ENCODE measurements at regions not wholly inside any gene's neighbourhood (a gene's known extent, or its start where the extent isn't known, plus 50 kb on each side); places are given as distances from the start of the nearest gene placed in this dataset.

- TF ChIP-seq, protein P1, sequence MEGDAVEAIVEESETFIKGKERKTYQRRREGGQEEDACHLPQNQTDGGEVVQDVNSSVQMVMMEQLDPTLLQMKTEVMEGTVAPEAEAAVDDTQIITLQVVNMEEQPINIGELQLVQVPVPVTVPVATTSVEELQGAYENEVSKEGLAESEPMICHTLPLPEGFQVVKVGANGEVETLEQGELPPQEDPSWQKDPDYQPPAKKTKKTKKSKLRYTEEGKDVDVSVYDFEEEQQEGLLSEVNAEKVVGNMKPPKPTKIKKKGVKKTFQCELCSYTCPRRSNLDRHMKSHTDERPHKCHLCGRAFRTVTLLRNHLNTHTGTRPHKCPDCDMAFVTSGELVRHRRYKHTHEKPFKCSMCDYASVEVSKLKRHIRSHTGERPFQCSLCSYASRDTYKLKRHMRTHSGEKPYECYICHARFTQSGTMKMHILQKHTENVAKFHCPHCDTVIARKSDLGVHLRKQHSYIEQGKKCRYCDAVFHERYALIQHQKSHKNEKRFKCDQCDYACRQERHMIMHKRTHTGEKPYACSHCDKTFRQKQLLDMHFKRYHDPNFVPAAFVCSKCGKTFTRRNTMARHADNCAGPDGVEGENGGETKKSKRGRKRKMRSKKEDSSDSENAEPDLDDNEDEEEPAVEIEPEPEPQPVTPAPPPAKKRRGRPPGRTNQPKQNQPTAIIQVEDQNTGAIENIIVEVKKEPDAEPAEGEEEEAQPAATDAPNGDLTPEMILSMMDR (IDR thresholded peaks at IDR 0.05; ENCODE audit: poor library complexity, severe bottlenecking), result no peak
- no peak for TF ChIP-seq POLR2AphosphoS5 (IDR thresholded peaks at IDR 0.05)
- TF ChIP-seq EZH2 (IDR thresholded peaks at IDR 0.05; ENCODE audit: borderline replicate concordance, insufficient read depth, low read length, poor library complexity, severe bottlenecking), result no peak
- no peak for TF ChIP-seq MXI1 (conservative IDR thresholded peaks at IDR 0.05; ENCODE audit: poor library complexity, severe bottlenecking)
Observed at GRCh38 chr3:99366663-99367429, 271.5 kb upstream of the COL8A1 start.

All from neural cell (in vitro differentiated cells).